ENCODE measurements at regions not wholly inside any gene's neighbourhood (a gene's known extent, or its start where the extent isn't known, plus 50 kb on each side); places are given as distances from the start of the nearest gene placed in this dataset.

GRCh38 chr3:23094890-23095462 is 108.2 kb upstream of the UBE2E2 start:
- DNase-seq (ENCODE audit: low read depth, low spot score): no peak
- ChIA-PET CTCF (no interaction called here), POLR2A (no interaction called here)
- TF ChIP-seq CTCF (IDR thresholded peaks at IDR 0.05; ENCODE audit: insufficient read depth, low read length, missing control alignments): no peak
- H3K4me3 ChIP-seq (ENCODE audit: low read depth, low read length): no peak overlapping the region

GRCh38 chr3:23096041-23096440 is 107.1 kb upstream of the UBE2E2 start:
- CTCF ChIA-PET: no interaction called here
- DNase-seq (ENCODE audit: low read depth, low spot score): no peak
- no peak overlapping the region for H3K4me3 ChIP-seq (ENCODE audit: low read depth, low read length)
- no peak for TF ChIP-seq CTCF (IDR thresholded peaks at IDR 0.05; ENCODE audit: insufficient read depth, low read length, missing control alignments)
- POLR2A ChIA-PET: no interaction called here

- no peak for TF ChIP-seq CTCF (IDR thresholded peaks at IDR 0.05; ENCODE audit: insufficient read depth, low read length, missing control alignments)
- no peak overlapping the region for H3K4me3 ChIP-seq (ENCODE audit: low read depth, low read length)
- no peak for DNase-seq (ENCODE audit: low read depth, low spot score)
- ChIA-PET CTCF (no interaction called here), POLR2A (no interaction called here)
Measured at GRCh38 chr3:23099021-23099420, 104.1 kb upstream of the UBE2E2 start.

GRCh38 chr3:23099677-23100076 is 103.5 kb upstream of the UBE2E2 start:
- no peak for TF ChIP-seq CTCF (IDR thresholded peaks at IDR 0.05; ENCODE audit: insufficient read depth, low read length, missing control alignments)

GRCh38 chr3:23100106-23100505 is 103.0 kb upstream of the UBE2E2 start:
- H3K4me3 ChIP-seq (ENCODE audit: low read depth, low read length): no peak overlapping the region
- TF ChIP-seq CTCF (IDR thresholded peaks at IDR 0.05; ENCODE audit: insufficient read depth, low read length, missing control alignments): no peak
- DNase-seq (ENCODE audit: low read depth, low spot score): no peak
- CTCF ChIA-PET: no interaction called here
- POLR2A ChIA-PET: no interaction called here

More at GRCh38 chr3:23099677-23100076, 103.5 kb upstream of the UBE2E2 start:
- H3K4me3 ChIP-seq (ENCODE audit: low read depth, low read length): no peak overlapping the region
- ChIA-PET POLR2A (no interaction called here), CTCF (no interaction called here)
- DNase-seq (ENCODE audit: low read depth, low spot score): no peak

GRCh38 chr3:23103764-23104163 is 99.4 kb upstream of the UBE2E2 start:
- TF ChIP-seq CTCF (IDR thresholded peaks at IDR 0.05; ENCODE audit: insufficient read depth, low read length, missing control alignments): no peak
- DNase-seq (ENCODE audit: low read depth, low spot score): no peak
- CTCF ChIA-PET: no interaction called here
- POLR2A ChIA-PET: no interaction called here
- H3K4me3 ChIP-seq (ENCODE audit: low read depth, low read length): no peak overlapping the region
